VCaP (cell line): ENCODE measurements at regions not wholly inside any gene's neighbourhood (a gene's known extent, or its start where the extent isn't known, plus 50 kb on each side); places are given as distances from the start of the nearest gene placed in this dataset.
A peak's percentile ranks its signal among the peaks of the same experiment; 100 is the strongest.

Experiments
- H3K27ac ChIP-seq: fragments of 450-650 bp; 2 replicates; pipeline ENCODE4 v1.5.1; 2017
- TF ChIP-seq, protein P1 (sequence below): fragments of 450-650 bp; conservative IDR thresholded peaks from 2 replicates; pipeline ENCODE4 v1.5.1; 2017; ENCODE audit warnings: mild to moderate bottlenecking, moderate library complexity

DNA sequence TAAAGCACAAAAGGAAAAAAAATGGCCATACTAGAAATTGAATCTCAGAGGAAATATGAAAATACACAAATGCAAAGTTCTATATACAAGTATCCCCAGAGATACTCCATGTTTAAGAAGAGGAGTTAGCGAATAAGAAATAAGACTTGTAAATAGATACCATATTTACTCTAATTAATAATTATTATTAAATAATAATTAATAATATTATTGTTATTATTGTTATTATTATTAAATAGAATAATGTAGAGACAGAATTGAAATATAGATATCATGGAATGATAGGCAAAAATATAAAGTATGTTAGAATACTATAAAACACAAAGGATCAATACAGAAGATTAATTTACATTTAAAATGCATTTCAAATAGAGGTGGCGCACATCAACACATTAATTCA lies 1047.5 kb upstream of the MIR17HG start:
- TF ChIP-seq, protein P1, sequence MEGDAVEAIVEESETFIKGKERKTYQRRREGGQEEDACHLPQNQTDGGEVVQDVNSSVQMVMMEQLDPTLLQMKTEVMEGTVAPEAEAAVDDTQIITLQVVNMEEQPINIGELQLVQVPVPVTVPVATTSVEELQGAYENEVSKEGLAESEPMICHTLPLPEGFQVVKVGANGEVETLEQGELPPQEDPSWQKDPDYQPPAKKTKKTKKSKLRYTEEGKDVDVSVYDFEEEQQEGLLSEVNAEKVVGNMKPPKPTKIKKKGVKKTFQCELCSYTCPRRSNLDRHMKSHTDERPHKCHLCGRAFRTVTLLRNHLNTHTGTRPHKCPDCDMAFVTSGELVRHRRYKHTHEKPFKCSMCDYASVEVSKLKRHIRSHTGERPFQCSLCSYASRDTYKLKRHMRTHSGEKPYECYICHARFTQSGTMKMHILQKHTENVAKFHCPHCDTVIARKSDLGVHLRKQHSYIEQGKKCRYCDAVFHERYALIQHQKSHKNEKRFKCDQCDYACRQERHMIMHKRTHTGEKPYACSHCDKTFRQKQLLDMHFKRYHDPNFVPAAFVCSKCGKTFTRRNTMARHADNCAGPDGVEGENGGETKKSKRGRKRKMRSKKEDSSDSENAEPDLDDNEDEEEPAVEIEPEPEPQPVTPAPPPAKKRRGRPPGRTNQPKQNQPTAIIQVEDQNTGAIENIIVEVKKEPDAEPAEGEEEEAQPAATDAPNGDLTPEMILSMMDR: no peak

DNA sequence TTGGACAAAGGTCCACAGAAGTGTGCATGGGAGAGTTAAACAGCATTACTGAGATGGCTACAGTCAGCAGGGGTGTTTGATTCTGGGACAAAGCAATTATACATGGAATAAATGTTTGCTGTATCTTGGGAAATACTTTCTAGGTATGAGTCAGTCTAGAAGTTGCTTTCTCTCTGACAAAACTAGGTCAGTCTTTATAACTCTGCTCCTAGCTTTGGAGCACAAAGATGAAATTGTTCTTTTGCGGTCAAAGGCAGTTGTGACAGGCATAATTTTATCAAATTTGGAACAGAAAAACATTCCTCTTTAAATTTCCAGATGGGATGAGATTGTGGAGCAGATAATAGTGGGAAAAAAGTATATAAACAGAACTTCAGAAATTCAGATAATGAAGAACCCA lies 1045.4 kb upstream of the MIR17HG start:
- TF ChIP-seq, protein P1: no peak
- H3K27ac ChIP-seq: no peak overlapping the region

More for the DNA sequence above, 1047.5 kb upstream of the MIR17HG start:
- H3K27ac ChIP-seq: no peak overlapping the region

DNA sequence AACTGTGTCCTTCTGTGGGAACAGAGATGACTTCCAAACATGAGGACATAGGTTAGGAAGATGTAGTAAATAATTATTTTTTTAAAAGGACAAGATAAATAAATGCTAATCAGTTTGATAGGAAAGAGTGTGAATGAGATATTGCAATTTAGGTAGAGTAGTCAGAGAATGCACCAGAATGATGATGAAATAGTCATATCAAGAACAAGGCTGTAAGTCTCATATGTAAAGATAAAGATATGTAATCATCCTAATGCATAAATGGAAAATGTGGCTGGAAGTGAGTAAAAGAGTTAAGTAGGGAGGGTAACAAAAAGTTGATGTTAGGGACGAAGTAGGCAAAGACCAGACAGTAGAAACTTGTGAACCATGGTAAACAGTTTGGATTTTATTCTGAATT lies 1041.7 kb upstream of the MIR17HG start:
- H3K27ac ChIP-seq: peak overlapping the region; percentile 66

DNA sequence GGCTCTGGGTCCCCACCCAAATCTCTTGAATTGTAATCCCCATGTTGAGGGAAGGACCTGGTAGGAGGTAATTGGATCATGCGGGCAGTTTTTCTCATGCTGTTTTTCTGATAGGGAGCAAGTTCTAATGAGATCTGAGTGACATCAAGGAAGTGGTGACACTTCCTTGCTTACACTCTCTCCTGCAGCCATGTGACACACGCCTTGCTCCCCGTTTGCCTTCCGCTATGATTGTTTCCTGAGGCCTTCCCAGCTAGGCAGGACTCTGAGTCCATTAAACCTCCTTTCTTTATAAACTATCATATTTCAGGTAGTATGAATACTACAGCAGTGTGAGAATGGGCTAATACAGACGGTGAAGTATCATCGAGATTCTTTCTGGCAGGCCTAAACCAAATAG lies 1040.4 kb upstream of the MIR17HG start:
- H3K27ac ChIP-seq: peak overlapping the region; percentile 66; the same call in 1 of the 2 replicates
- TF ChIP-seq, protein P1: no peak

More for the DNA sequence above, 1041.7 kb upstream of the MIR17HG start:
- TF ChIP-seq, protein P1: no peak

DNA sequence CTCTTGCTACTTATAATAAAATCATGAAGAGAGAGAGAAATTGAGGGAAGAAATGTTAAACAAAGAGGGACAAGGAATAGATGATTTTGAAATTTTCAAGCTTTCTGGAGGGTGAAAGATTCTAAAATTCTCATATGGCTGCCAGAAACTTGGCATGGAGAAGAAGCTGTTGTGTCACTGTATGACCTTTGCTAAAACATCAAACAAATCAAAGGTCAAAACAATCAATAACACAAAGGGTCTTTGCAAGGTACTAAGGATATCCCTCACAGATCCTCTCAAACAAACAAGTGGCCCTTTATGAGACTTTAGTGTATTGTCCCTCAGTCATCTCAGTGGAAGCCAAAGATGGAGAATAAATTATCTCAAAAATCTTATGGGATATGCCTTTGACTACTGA lies 1039.2 kb upstream of the MIR17HG start:
- no peak overlapping the region for H3K27ac ChIP-seq
- TF ChIP-seq, protein P1: no peak

DNA sequence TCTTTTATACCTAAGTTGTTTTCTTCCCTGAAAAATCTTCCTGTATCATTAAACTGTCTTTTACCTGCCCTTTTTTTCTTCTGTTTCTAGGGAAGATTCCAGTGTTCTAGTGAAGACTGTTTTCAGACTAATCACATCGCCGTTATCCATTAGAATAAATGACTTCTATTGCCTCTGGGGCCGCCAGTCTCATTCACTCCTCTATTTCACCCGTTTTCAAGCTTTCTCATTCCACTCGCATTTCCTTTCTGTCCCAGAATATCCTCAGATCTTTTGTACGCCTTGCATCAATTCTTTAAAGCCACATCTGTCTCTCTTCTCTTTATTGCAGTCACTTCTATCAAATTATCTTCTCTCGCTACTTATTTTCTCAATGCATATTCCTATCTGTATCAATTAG lies 1035.6 kb upstream of the MIR17HG start:
- TF ChIP-seq, protein P1: no peak
- no peak overlapping the region for H3K27ac ChIP-seq

DNA sequence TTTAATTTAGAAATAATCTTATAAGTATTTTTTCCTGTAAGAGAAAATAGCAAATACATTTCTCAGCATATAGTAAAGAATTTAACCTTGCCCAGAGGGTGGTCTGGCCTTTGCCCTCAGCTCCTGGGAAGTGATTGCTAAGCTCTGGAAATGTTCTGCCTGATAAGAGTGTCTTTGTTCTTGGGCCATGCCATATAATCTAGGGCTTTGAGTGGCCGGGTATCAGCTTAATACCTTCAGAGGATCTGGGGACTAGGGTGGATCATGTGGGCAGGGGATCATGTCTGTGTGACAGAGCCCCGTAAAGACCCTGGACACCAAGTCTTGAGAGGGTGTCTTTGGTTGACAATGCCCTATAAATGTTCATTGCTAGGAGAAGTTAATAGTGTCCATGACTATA lies 1032.4 kb upstream of the MIR17HG start:
- H3K27ac ChIP-seq: no peak overlapping the region
- TF ChIP-seq, protein P1: no peak
